Neuronal stem cell (in vitro differentiated cells): ENCODE measurements at regions not wholly inside any gene's neighbourhood (a gene's known extent, or its start where the extent isn't known, plus 50 kb on each side); places are given as distances from the start of the nearest gene placed in this dataset.
"Not testable (repeated sequence)": the region's sequence is repeated elsewhere in the genome, so short reads cannot be mapped to it uniquely, and the experiment has no call there.

Experiments used
- DNase-seq: peaks from one replicate; pipeline ENCODE4 v3.0.0-alpha.2; 2013; ENCODE audit warnings: low spot score
- H2AFZ ChIP-seq: one replicate; pipeline ENCODE4 v1.6.1; 2013; ENCODE audit warnings: mild to moderate bottlenecking, low read length, inconsistent platforms
- H2AK5ac ChIP-seq: 2 replicates; pipeline ENCODE4 v1.6.1; 2013; ENCODE audit warnings: low read depth, mild to moderate bottlenecking, inconsistent platforms, low read length, moderate library complexity, mixed read lengths
- H2BK120ac ChIP-seq: 2 replicates; pipeline ENCODE4 v1.6.1; 2013; ENCODE audit warnings: low read depth, mild to moderate bottlenecking, inconsistent platforms, low read length, moderate library complexity, mixed read lengths
- H2BK12ac ChIP-seq: one replicate; pipeline ENCODE4 v1.6.1; 2013; ENCODE audit warnings: low read length, inconsistent platforms
- H2BK15ac ChIP-seq: 2 replicates; pipeline ENCODE4 v1.6.1; 2013; ENCODE audit warnings: mild to moderate bottlenecking, low read length, inconsistent platforms, mixed read lengths
- H2BK5ac ChIP-seq: one replicate; pipeline ENCODE4 v1.6.1; 2013; ENCODE audit warnings: inconsistent platforms, mild to moderate bottlenecking, low read length, moderate library complexity
- H3K14ac ChIP-seq: one replicate; pipeline ENCODE4 v1.6.1; 2013; ENCODE audit warnings: low read length, inconsistent platforms
- H3K18ac ChIP-seq: 2 replicates; pipeline ENCODE4 v1.6.1; 2013; ENCODE audit warnings: low read length, inconsistent platforms
- H3K23ac ChIP-seq: 2 replicates; pipeline ENCODE4 v1.6.1; 2013; ENCODE audit warnings: low read depth, mild to moderate bottlenecking, mixed read lengths, low read length, inconsistent platforms; ENCODE audit not compliant: poor library complexity
- H3K27ac ChIP-seq: replicated peaks from 3 replicates; pipeline ENCODE4 v1.5.1; 2013; ENCODE audit warnings: low read length, inconsistent platforms
- H3K27me3 ChIP-seq, 3 experiments: 2 replicates each; pipeline ENCODE4 v1.6.1; 2013; ENCODE audit warnings: low read length in 3 of 3, mild to moderate bottlenecking in 2 of 3, inconsistent platforms in 1 of 3, low read depth in 1 of 3, mixed read lengths in 1 of 3, moderate library complexity in 1 of 3; ENCODE audit not compliant: control insufficient read depth in 3 of 3, insufficient read depth in 3 of 3
- H3K36me3 ChIP-seq, 2 donors: replicated peaks in 1 of 2; 2 replicates each; pipeline ENCODE4 v1.6.1; 2013; ENCODE audit warnings: low read length in 2 of 2; ENCODE audit not compliant: control insufficient read depth in 2 of 2, insufficient read depth in 2 of 2
- H3K4ac ChIP-seq: 2 replicates; pipeline ENCODE4 v1.6.1; 2013; ENCODE audit warnings: inconsistent platforms, mild to moderate bottlenecking, low read length, moderate library complexity
- H3K4me1 ChIP-seq, 2 donors: 1 replicate in 1 of 2; 2 replicates in 1 of 2; pipeline ENCODE4 v1.6.1; 2013; ENCODE audit warnings: low read length in 2 of 2, low read depth in 1 of 2; ENCODE audit not compliant: control insufficient read depth in 2 of 2, insufficient read depth in 1 of 2
- H3K4me2 ChIP-seq: one replicate; pipeline ENCODE4 v1.6.1; 2013; ENCODE audit warnings: mild to moderate bottlenecking, low read length, inconsistent platforms; ENCODE audit not compliant: insufficient read depth, poor library complexity, severe bottlenecking
- H3K4me3 ChIP-seq, 2 donors: 2 replicates each; pipeline ENCODE4 v1.5.1; 2013; ENCODE audit warnings: low read length in 2 of 2, mild to moderate bottlenecking in 2 of 2, inconsistent platforms in 1 of 2, moderate library complexity in 1 of 2
- H3K79me1 ChIP-seq: one replicate; pipeline ENCODE4 v1.6.1; 2013; ENCODE audit warnings: low read depth, mild to moderate bottlenecking, inconsistent platforms, low read length, moderate library complexity
- H3K9ac ChIP-seq: one replicate; pipeline ENCODE4 v1.6.1; 2013; ENCODE audit warnings: mild to moderate bottlenecking, low read depth, low read length, inconsistent platforms; ENCODE audit not compliant: poor library complexity
- H3K9me3 ChIP-seq, 2 donors: replicated peaks in 1 of 2; 2 replicates each; pipeline versions ENCODE3 to v1.6.1; 2013; ENCODE audit warnings: low read length in 2 of 2, mild to moderate bottlenecking in 2 of 2, inconsistent platforms in 1 of 2, low read depth in 1 of 2, mixed read lengths in 1 of 2, moderate library complexity in 1 of 2; ENCODE audit not compliant: control insufficient read depth in 2 of 2, insufficient read depth in 1 of 2
- H4K8ac ChIP-seq: one replicate; pipeline ENCODE4 v1.6.1; 2013; ENCODE audit warnings: low read depth, mild to moderate bottlenecking, inconsistent platforms, low read length, moderate library complexity
- H4K91ac ChIP-seq: one replicate; pipeline ENCODE4 v1.6.1; 2013; ENCODE audit warnings: low read length, low read depth, mild to moderate bottlenecking, inconsistent platforms; ENCODE audit not compliant: poor library complexity
- WGBS, 2 donors: extraction: QIAGEN DNeasy Blood & Tissue Kit; methylation state at CpG; one replicate each; pipeline ENCODE4 v1.1.7; 2013; ENCODE audit warnings: missing lambda C conversion rate in 2 of 2, mixed read lengths in 1 of 2; ENCODE audit not compliant: insufficient read length in 2 of 2, insufficient replicate concordance in 1 of 2; ENCODE audit errors: extremely low coverage in 2 of 2; 5-methylcytosine and 5-hydroxymethylcytosine counted together

DNA sequence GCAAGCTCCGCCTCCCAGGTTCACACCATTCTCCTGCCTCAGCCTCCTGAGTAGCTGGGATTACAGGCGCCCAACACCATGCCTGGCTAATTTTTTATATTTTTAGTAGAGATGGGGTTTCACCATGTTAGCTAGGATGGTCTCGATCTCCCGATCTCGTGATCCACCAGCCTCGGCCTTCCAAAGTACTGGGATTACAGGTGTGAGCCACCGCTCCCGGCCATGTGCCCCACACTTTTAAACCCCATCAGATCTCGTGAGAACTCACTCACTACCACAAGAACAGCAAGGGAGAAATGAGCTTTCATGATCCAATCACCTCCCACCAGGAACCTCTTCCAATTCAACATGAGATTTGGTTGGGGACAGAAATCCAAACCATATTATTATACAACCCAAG lies 122.7 kb downstream of the GXYLT1 start:
- H2BK5ac ChIP-seq, H2BK12ac ChIP-seq, H3K36me3 ChIP-seq, H3K9me3 ChIP-seq, H4K8ac ChIP-seq, H3K14ac ChIP-seq, H2BK15ac ChIP-seq, DNase-seq, H2AFZ ChIP-seq, H3K4me1 ChIP-seq, H3K18ac ChIP-seq, H3K27me3 ChIP-seq, H3K23ac ChIP-seq, H3K27ac ChIP-seq, H3K4me2 ChIP-seq, H2AK5ac ChIP-seq, H3K9ac ChIP-seq, H2BK120ac ChIP-seq, H3K4ac ChIP-seq, H3K79me1 ChIP-seq, H4K91ac ChIP-seq, H3K4me3 ChIP-seq: not testable (repeated sequence)
- no CpG with 5 or more reads among the region's 9 CpGs for WGBS, 2 donors

DNA sequence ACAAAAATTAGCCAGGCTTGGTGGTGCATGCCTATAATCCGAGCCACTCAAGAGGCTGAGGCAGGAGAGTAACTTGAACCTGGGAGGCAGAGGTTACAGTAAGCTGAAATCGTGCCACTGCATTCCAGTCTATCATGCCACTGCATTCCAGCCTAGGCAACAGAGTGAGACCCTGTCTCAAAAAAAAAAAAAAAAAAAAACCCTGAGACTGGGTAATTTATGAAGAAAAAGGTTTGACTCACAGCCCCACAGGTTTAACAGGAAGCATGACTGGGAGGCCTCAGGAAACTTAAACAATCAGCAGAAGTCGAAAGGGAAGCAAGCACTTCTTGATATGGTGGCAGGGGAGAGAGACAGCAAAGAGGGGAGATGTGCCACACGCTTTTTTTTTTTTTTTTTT lies 123.2 kb downstream of the GXYLT1 start:
- H3K4me2 ChIP-seq, result no peak overlapping the region
- no peak overlapping the region for H3K9ac ChIP-seq
- no peak overlapping the region for H3K27ac ChIP-seq
- no peak overlapping the region for H3K18ac ChIP-seq
- H3K27me3 ChIP-seq, result peaks cover 0 to 3% (median 0%) of the 10 kb centered on the region in 3 experiments
- H3K4me1 ChIP-seq, result peaks cover 0 to 4% of the 10 kb centered on the region in 2 donors
- no peak overlapping the region for H2BK12ac ChIP-seq
- no peak overlapping the region for H2BK15ac ChIP-seq
- H2BK120ac ChIP-seq, result no peak overlapping the region
- WGBS, 2 donors, result no CpG with 5 or more reads among the region's 4 CpGs
- no peaks in the 10 kb centered on the region for H3K79me1 ChIP-seq
- no peak overlapping the region for H3K4ac ChIP-seq
- no peak for DNase-seq
- no peak overlapping the region for H4K91ac ChIP-seq
- H2BK5ac ChIP-seq, result no peak overlapping the region
- H2AFZ ChIP-seq, result no peak overlapping the region
- no peak overlapping the region for H3K23ac ChIP-seq
- no peak overlapping the region for H3K4me3 ChIP-seq
- H4K8ac ChIP-seq, result no peak overlapping the region
- no peaks in the 10 kb centered on the region for H3K36me3 ChIP-seq
- H3K9me3 ChIP-seq, result no peaks in the 10 kb centered on the region
- no peak overlapping the region for H2AK5ac ChIP-seq
- no peak overlapping the region for H3K14ac ChIP-seq

DNA sequence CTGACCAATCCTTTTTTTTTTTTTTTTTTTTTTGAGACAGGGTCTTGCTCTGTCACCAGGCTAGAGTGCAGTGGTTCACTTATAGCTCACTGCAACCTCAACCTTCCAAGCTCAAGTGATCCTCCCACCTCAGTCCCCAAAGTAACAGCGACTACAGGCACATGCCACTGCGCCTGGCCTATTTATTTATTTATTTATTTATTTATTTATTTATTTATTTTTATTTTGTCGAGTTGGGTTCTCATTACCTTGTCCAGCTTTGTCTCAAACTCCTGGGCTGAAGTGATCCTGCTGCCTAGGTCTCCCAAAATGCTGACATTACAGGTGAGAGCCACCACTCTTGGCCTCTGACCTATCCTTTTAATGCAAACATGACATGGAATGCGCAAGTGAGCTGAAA lies 124.4 kb downstream of the GXYLT1 start:
- WGBS, 2 donors, result no CpG with 5 or more reads among the region's 4 CpGs

GRCh38 chr12:42019746-42020145 lies 124.9 kb downstream of the GXYLT1 start:
- no peak overlapping the region for H3K18ac ChIP-seq
- H3K23ac ChIP-seq, result no peak overlapping the region
- DNase-seq, result no peak
- no peak overlapping the region for H3K4ac ChIP-seq
- H2BK5ac ChIP-seq, result no peak overlapping the region
- H3K9ac ChIP-seq, result no peak overlapping the region
- H3K79me1 ChIP-seq, result no peaks in the 10 kb centered on the region
- no CpG with 5 or more reads among the region's 3 CpGs for WGBS, 2 donors
- no peak overlapping the region for H3K4me2 ChIP-seq
- H2BK120ac ChIP-seq, result no peak overlapping the region
- no peaks in the 10 kb centered on the region for H3K36me3 ChIP-seq
- no peak overlapping the region for H2AK5ac ChIP-seq
- H3K4me3 ChIP-seq, result no peak overlapping the region
- peaks cover 0 to 3% (median 0%) of the 10 kb centered on the region in 3 experiments for H3K27me3 ChIP-seq
- no peak overlapping the region for H4K8ac ChIP-seq
- no peak overlapping the region for H2BK12ac ChIP-seq
- no peak overlapping the region for H4K91ac ChIP-seq
- no peak overlapping the region for H3K27ac ChIP-seq
- H2BK15ac ChIP-seq, result no peak overlapping the region
- peaks cover 0 to 6% of the 10 kb centered on the region in 2 donors for H3K4me1 ChIP-seq
- H3K14ac ChIP-seq, result no peak overlapping the region
- no peaks in the 10 kb centered on the region for H3K9me3 ChIP-seq
- H2AFZ ChIP-seq, result no peak overlapping the region

More for the DNA sequence above, 124.4 kb downstream of the GXYLT1 start:
- no peaks in the 10 kb centered on the region for H3K9me3 ChIP-seq
- H3K27me3 ChIP-seq, result peaks cover 0 to 3% (median 0%) of the 10 kb centered on the region in 3 experiments
- no peak overlapping the region for H2AK5ac ChIP-seq
- no peak overlapping the region for H3K14ac ChIP-seq
- no peak overlapping the region for H4K91ac ChIP-seq
- H3K27ac ChIP-seq, result no peak overlapping the region
- no peak overlapping the region for H3K23ac ChIP-seq
- H3K4me2 ChIP-seq, result no peak overlapping the region
- no peak overlapping the region for H3K4me3 ChIP-seq
- no peak overlapping the region for H4K8ac ChIP-seq
- no peak overlapping the region for H3K4ac ChIP-seq
- H3K4me1 ChIP-seq, result peaks cover 0 to 4% of the 10 kb centered on the region in 2 donors
- no peak overlapping the region for H2BK15ac ChIP-seq
- H3K18ac ChIP-seq, result no peak overlapping the region
- DNase-seq, result no peak
- no peak overlapping the region for H2BK5ac ChIP-seq
- no peak overlapping the region for H2BK120ac ChIP-seq
- no peaks in the 10 kb centered on the region for H3K36me3 ChIP-seq
- H2AFZ ChIP-seq, result no peak overlapping the region
- no peaks in the 10 kb centered on the region for H3K79me1 ChIP-seq
- no peak overlapping the region for H2BK12ac ChIP-seq
- H3K9ac ChIP-seq, result no peak overlapping the region
